ENCODE measurements at regions not wholly inside any gene's neighbourhood (a gene's known extent, or its start where the extent isn't known, plus 50 kb on each side); places are given as distances from the start of the nearest gene placed in this dataset.

DNA sequence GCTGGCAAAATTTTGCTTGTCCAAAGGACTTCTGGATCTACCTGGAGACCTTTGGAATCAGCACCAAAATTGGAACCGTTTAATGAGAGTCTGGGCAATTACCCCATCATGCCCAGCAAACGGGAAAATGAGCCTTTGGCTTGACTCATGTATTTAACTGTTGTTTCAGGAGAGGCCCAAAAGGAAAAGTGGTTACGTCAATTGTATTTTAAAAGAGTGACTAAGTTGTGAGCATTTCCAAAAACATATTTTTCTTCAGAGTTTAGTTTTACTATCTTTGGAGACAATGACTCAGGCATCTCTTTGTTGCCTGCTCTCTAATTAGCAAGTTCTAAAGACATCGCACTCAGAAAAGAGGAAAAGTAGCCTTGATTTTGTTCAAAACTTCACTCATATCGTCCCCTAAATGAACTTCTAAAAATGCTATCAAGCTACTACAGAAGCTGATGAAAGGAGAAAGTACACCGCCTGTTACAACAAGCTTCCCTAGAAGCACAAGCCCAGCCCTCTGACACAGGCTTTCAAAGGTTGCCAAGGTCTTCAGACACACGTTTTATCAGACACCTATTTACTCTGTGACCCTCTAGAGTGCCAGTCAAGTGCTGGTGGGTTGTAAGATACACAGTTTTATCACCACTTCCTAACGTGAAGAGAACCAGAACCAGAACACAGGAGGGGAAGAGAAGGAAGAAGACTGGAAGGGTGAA lies 146.2 kb downstream of the TBX18 start (continued):
- no peak for TF ChIP-seq ZNF768 (tag by site-specific recombination; IDR thresholded peaks at IDR 0.05)
- no peak for TF ChIP-seq ZNF670 (tag by site-specific recombination; IDR thresholded peaks at IDR 0.05; ENCODE audit: low read depth)
- TF ChIP-seq ZNF341 (tag by site-specific recombination; IDR thresholded peaks at IDR 0.05; ENCODE audit: low read depth): no peak
- TF ChIP-seq MZF1 (tag by site-specific recombination; IDR thresholded peaks at IDR 0.05; ENCODE audit: borderline replicate concordance): no peak
- no peak for TF ChIP-seq YY2 (tag by site-specific recombination; IDR thresholded peaks at IDR 0.05)
- TF ChIP-seq ZNF366 (tag by site-specific recombination; conservative IDR thresholded peaks at IDR 0.05): peak; percentile 48
- TF ChIP-seq ZBTB21 (tag by site-specific recombination; IDR thresholded peaks at IDR 0.05): no peak
- TF ChIP-seq ZNF501 (tag by site-specific recombination; IDR thresholded peaks at IDR 0.05): no peak
- no peak for TF ChIP-seq ZNF664 (tag by site-specific recombination; IDR thresholded peaks at IDR 0.05)
- TF ChIP-seq ZNF146 (tag by site-specific recombination; IDR thresholded peaks at IDR 0.05): no peak
- TF ChIP-seq ZNF837 (tag by site-specific recombination; IDR thresholded peaks at IDR 0.05): no peak
- no peak for TF ChIP-seq ZNF211 (tag by site-specific recombination; IDR thresholded peaks at IDR 0.05; ENCODE audit: low read depth)
- TF ChIP-seq, protein P1, sequence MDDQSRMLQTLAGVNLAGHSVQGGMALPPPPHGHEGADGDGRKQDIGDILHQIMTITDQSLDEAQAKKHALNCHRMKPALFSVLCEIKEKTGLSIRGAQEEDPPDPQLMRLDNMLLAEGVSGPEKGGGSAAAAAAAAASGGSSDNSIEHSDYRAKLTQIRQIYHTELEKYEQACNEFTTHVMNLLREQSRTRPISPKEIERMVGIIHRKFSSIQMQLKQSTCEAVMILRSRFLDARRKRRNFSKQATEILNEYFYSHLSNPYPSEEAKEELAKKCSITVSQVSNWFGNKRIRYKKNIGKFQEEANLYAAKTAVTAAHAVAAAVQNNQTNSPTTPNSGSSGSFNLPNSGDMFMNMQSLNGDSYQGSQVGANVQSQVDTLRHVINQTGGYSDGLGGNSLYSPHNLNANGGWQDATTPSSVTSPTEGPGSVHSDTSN (CRISPR knock-in tag; IDR thresholded peaks at IDR 0.05): no peak
- no peak for TF ChIP-seq ZNF350 (tag by site-specific recombination; IDR thresholded peaks at IDR 0.05)
- TF ChIP-seq ZNF157 (tag by site-specific recombination; IDR thresholded peaks at IDR 0.05): no peak
- no peak for TF ChIP-seq ZNF174 (tag by site-specific recombination; IDR thresholded peaks at IDR 0.05)
- TF ChIP-seq HOXD13 (CRISPR knock-in tag; IDR thresholded peaks at IDR 0.05; ENCODE audit: borderline replicate concordance): no peak
- TF ChIP-seq KLF7 (tag by site-specific recombination; IDR thresholded peaks at IDR 0.05; ENCODE audit: borderline replicate concordance): no peak
- no peak for TF ChIP-seq ZFHX2 (tag by site-specific recombination; conservative IDR thresholded peaks at IDR 0.05)
- TF ChIP-seq, protein P2, sequence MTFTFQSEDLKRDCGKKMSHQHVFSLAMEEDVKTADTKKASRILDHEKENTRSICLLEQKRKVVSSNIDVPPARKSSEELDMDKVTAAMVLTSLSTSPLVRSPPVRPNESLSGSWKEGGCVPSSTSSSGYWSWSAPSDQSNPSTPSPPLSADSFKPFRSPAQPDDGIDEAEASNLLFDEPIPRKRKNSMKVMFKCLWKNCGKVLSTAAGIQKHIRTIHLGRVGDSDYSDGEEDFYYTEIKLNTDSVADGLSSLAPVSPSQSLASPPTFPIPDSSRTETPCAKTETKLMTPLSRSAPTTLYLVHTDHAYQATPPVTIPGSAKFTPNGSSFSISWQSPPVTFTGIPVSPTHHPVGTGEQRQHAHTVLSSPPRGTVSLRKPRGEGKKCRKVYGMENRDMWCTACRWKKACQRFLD (tag by site-specific recombination; IDR thresholded peaks at IDR 0.05): no peak
- TF ChIP-seq ZNF558 (tag by site-specific recombination; IDR thresholded peaks at IDR 0.05): no peak
- TF ChIP-seq KLF9 (tag by site-specific recombination; IDR thresholded peaks at IDR 0.05; ENCODE audit: low read depth): no peak
- no peak for TF ChIP-seq ZSCAN30 (tag by site-specific recombination; IDR thresholded peaks at IDR 0.05)
- TF ChIP-seq ZEB2 (tag by site-specific recombination; IDR thresholded peaks at IDR 0.05): 0 out of 2 replicates have a peak, but pooled peaks have one; percentile 21
- TF ChIP-seq MEIS1 (CRISPR knock-in tag; IDR thresholded peaks at IDR 0.05; ENCODE audit: borderline replicate concordance): no peak
- TF ChIP-seq, protein P3, sequence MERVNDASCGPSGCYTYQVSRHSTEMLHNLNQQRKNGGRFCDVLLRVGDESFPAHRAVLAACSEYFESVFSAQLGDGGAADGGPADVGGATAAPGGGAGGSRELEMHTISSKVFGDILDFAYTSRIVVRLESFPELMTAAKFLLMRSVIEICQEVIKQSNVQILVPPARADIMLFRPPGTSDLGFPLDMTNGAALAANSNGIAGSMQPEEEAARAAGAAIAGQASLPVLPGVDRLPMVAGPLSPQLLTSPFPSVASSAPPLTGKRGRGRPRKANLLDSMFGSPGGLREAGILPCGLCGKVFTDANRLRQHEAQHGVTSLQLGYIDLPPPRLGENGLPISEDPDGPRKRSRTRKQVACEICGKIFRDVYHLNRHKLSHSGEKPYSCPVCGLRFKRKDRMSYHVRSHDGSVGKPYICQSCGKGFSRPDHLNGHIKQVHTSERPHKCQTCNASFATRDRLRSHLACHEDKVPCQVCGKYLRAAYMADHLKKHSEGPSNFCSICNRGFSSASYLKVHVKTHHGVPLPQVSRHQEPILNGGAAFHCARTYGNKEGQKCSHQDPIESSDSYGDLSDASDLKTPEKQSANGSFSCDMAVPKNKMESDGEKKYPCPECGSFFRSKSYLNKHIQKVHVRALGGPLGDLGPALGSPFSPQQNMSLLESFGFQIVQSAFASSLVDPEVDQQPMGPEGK (tag by site-specific recombination; IDR thresholded peaks at IDR 0.05): no peak
- no peak for TF ChIP-seq ZSCAN16 (tag by site-specific recombination; IDR thresholded peaks at IDR 0.05)
- TF ChIP-seq, protein P4, sequence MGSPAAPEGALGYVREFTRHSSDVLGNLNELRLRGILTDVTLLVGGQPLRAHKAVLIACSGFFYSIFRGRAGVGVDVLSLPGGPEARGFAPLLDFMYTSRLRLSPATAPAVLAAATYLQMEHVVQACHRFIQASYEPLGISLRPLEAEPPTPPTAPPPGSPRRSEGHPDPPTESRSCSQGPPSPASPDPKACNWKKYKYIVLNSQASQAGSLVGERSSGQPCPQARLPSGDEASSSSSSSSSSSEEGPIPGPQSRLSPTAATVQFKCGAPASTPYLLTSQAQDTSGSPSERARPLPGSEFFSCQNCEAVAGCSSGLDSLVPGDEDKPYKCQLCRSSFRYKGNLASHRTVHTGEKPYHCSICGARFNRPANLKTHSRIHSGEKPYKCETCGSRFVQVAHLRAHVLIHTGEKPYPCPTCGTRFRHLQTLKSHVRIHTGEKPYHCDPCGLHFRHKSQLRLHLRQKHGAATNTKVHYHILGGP (tag by site-specific recombination; IDR thresholded peaks at IDR 0.05): no peak
- TF ChIP-seq, protein P5, sequence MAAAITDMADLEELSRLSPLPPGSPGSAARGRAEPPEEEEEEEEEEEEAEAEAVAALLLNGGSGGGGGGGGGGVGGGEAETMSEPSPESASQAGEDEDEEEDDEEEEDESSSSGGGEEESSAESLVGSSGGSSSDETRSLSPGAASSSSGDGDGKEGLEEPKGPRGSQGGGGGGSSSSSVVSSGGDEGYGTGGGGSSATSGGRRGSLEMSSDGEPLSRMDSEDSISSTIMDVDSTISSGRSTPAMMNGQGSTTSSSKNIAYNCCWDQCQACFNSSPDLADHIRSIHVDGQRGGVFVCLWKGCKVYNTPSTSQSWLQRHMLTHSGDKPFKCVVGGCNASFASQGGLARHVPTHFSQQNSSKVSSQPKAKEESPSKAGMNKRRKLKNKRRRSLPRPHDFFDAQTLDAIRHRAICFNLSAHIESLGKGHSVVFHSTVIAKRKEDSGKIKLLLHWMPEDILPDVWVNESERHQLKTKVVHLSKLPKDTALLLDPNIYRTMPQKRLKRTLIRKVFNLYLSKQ (tag by site-specific recombination; IDR thresholded peaks at IDR 0.05; ENCODE audit: borderline replicate concordance): no peak
- TF ChIP-seq, protein P6, sequence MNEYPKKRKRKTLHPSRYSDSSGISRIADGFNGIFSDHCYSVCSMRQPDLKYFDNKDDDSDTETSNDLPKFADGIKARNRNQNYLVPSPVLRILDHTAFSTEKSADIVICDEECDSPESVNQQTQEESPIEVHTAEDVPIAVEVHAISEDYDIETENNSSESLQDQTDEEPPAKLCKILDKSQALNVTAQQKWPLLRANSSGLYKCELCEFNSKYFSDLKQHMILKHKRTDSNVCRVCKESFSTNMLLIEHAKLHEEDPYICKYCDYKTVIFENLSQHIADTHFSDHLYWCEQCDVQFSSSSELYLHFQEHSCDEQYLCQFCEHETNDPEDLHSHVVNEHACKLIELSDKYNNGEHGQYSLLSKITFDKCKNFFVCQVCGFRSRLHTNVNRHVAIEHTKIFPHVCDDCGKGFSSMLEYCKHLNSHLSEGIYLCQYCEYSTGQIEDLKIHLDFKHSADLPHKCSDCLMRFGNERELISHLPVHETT (tag by site-specific recombination; IDR thresholded peaks at IDR 0.05): no peak
- TF ChIP-seq ZNF175 (tag by site-specific recombination; IDR thresholded peaks at IDR 0.05): no peak
- TF ChIP-seq SP7 (tag by site-specific recombination; IDR thresholded peaks at IDR 0.05): peak; percentile 31; the same call in 1 of the 2 replicates

All from HEK293 (cell line).